PC-3 (cell line): ENCODE measurements at regions not wholly inside any gene's neighbourhood (a gene's known extent, or its start where the extent isn't known, plus 50 kb on each side); places are given as distances from the start of the nearest gene placed in this dataset.
"Not testable (repeated sequence)": the region's sequence is repeated elsewhere in the genome, so short reads cannot be mapped to it uniquely, and the experiment has no call there.

Source experiments
- CTCF ChIP-seq: fragments of 300-600 bp; sonication (generic); conservative IDR thresholded peaks from 2 replicates; pipeline ENCODE4 v1.5.1; 2017; ENCODE audit warnings: antibody characterized with exemption, low read depth, mild to moderate bottlenecking, low read length
- EZH2 ChIP-seq: fragments of 300-600 bp; sonication (generic); IDR thresholded peaks from one replicate; pipeline ENCODE4 v1.6.1; 2017; ENCODE audit warnings: antibody characterized with exemption, mild to moderate bottlenecking, low read length; ENCODE audit not compliant: unreplicated experiment

GRCh38 chr2:189998665-189999064 lies 63.9 kb downstream of the MSTN start:
- not testable (repeated sequence) for TF ChIP-seq CTCF, EZH2
